HG03064 (cell line): ENCODE measurements at regions not wholly inside any gene's neighbourhood (a gene's known extent, or its start where the extent isn't known, plus 50 kb on each side); places are given as distances from the start of the nearest gene placed in this dataset.

Experiments used
- ATAC-seq: cut with Tn5 transposase; IDR thresholded peaks from one replicate; pipeline ENCODE4 v1.9.1; 2021; ENCODE audit warnings: low read depth; ENCODE audit not compliant: unreplicated experiment

- ATAC-seq = no peak
Measured at GRCh38 chr2:18910843-18911242, 321.5 kb upstream of the NT5C1B start.

GRCh38 chr2:18907937-18908336, 318.6 kb upstream of the NT5C1B start:
- no peak for ATAC-seq

- ATAC-seq = no peak
Measured at GRCh38 chr2:18907508-18907907, 318.1 kb upstream of the NT5C1B start.

GRCh38 chr2:18903750-18904149, 314.4 kb upstream of the NT5C1B start:
- ATAC-seq = peak; percentile 95

GRCh38 chr2:18901242-18901641, 311.9 kb upstream of the NT5C1B start:
- ATAC-seq = no peak

- ATAC-seq = no peak
Measured at GRCh38 chr2:18900691-18901141, 311.3 kb upstream of the NT5C1B start.

- no peak for ATAC-seq
Measured at GRCh38 chr2:18899725-18900124, 310.4 kb upstream of the NT5C1B start.

- ATAC-seq = no peak
Measured at GRCh38 chr2:18898271-18898670, 308.9 kb upstream of the NT5C1B start.

- no peak for ATAC-seq
Measured at GRCh38 chr2:18896125-18896764, 306.9 kb upstream of the NT5C1B start.

- ATAC-seq = no peak
Measured at GRCh38 chr2:18891600-18892345, 302.4 kb upstream of the NT5C1B start.

- no peak for ATAC-seq
Measured at GRCh38 chr2:18889565-18890332, 300.4 kb upstream of the NT5C1B start.

- no peak for ATAC-seq
Measured at GRCh38 chr2:18885457-18885856, 296.1 kb upstream of the NT5C1B start.

- ATAC-seq = no peak
Measured at GRCh38 chr2:18883616-18884456, 294.5 kb upstream of the NT5C1B start.

GRCh38 chr2:18871430-18871829, 282.1 kb upstream of the NT5C1B start:
- ATAC-seq = no peak

- no peak for ATAC-seq
Measured at GRCh38 chr2:18870307-18870706, 280.9 kb upstream of the NT5C1B start.

GRCh38 chr2:18861951-18862350, 272.6 kb upstream of the NT5C1B start:
- no peak for ATAC-seq

- ATAC-seq = no peak
Measured at GRCh38 chr2:18860179-18860578, 270.8 kb upstream of the NT5C1B start.

- ATAC-seq = no peak
Measured at GRCh38 chr2:18856765-18857164, 267.4 kb upstream of the NT5C1B start.

GRCh38 chr2:18855027-18855426, 265.7 kb upstream of the NT5C1B start:
- no peak for ATAC-seq

- ATAC-seq = no peak
Measured at GRCh38 chr2:18849841-18850578, 260.6 kb upstream of the NT5C1B start.
